HFFc6 (cell line): ENCODE measurements at regions not wholly inside any gene's neighbourhood (a gene's known extent, or its start where the extent isn't known, plus 50 kb on each side); places are given as distances from the start of the nearest gene placed in this dataset.

Experiments
- DNase-seq: peaks from one replicate; pipeline ENCODE4 v3.0.0-alpha.2; 2018
- H3K27ac Mint-ChIP-seq: 2 replicates; pipeline ENCODE4 v1.8.0; 2020; ENCODE audit warnings: mild to moderate bottlenecking, mixed read lengths
- H3K27me3 Mint-ChIP-seq: 2 replicates; pipeline ENCODE4 v1.8.0; 2021; ENCODE audit warnings: mild to moderate bottlenecking, moderate library complexity, mixed read lengths; ENCODE audit not compliant: insufficient read depth
- H3K36me3 Mint-ChIP-seq: 2 replicates; pipeline ENCODE4 v1.8.0; 2021; ENCODE audit warnings: low read depth, mixed read lengths
- H3K4me1 Mint-ChIP-seq: 2 replicates; pipeline ENCODE4 v1.8.0; 2020; ENCODE audit warnings: low read depth, mixed read lengths
- H3K4me3 Mint-ChIP-seq: 2 replicates; pipeline ENCODE4 v1.8.0; 2020; ENCODE audit warnings: mild to moderate bottlenecking, moderate library complexity, mixed read lengths
- H3K9me3 Mint-ChIP-seq: 2 replicates; pipeline ENCODE4 v1.8.0; 2020; ENCODE audit warnings: mild to moderate bottlenecking, mixed read lengths
- CTCF ChIP-seq: fragments of 200-600 bp; sonication (generic); IDR thresholded peaks from 2 replicates; pipeline ENCODE4 v1.5.0; 2021; ENCODE audit warnings: antibody characterized with exemption, mild to moderate bottlenecking

DNA sequence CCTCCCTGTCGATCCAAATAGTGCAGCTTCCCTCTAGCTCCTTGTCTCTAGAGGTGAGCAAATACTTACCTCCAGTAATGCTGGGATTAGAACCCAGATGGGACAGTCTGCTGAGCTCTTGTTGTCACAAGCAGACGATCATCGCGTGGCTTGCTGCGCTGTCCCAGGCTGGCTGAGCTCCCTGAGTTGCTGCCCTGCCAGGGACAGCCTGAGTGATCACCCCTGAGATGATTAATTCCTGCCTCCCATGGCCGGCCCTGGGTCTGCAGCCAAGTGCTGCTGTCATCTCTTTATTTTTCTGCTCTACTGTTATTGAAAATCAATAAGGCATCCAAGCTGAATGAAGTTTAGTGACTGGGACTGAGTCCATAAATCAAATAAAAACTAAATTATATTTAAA, 94.0 kb upstream of the ALDH1B1 start:
- no peak for DNase-seq
- Mint-ChIP-seq H3K27me3 (peaks cover 39% of the 10 kb centered on the region), H3K9me3 (no peaks in the 10 kb centered on the region), H3K4me3 (no peak overlapping the region), H3K36me3 (no peaks in the 10 kb centered on the region), H3K27ac (no peak overlapping the region), H3K4me1 (no peaks in the 10 kb centered on the region)
- no peak for TF ChIP-seq CTCF

DNA sequence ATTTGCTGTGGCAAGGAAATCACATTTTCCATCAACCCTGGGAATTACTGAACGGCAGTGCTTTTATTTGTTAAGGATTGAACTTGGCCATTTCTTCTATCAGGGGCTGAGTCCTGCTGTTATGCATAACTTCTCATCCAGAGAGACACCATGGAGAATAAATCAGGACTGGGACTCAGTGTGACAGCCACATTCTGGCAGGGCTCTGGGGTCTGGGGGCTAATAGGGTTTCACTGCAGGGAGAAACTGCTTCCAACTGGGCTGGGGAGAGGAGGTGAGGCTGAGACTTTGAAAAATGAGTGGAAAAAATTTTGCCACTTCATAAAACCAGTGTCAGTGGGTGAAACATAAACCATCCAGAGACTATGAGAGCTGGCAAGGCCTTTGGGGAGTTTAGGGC, 95.7 kb upstream of the ALDH1B1 start:
- Mint-ChIP-seq H3K27ac (no peak overlapping the region), H3K4me1 (no peaks in the 10 kb centered on the region), H3K4me3 (no peak overlapping the region), H3K36me3 (no peaks in the 10 kb centered on the region), H3K27me3 (peaks cover 40% of the 10 kb centered on the region), H3K9me3 (no peaks in the 10 kb centered on the region)
- no peak for DNase-seq
- no peak for TF ChIP-seq CTCF

- H3K27ac Mint-ChIP-seq, result no peak overlapping the region
- H3K4me3 Mint-ChIP-seq, result no peak overlapping the region
- TF ChIP-seq CTCF, result no peak
These were observed 96.7 kb upstream of the ALDH1B1 start for GRCh38 chr9:38295764-38296163.

DNA sequence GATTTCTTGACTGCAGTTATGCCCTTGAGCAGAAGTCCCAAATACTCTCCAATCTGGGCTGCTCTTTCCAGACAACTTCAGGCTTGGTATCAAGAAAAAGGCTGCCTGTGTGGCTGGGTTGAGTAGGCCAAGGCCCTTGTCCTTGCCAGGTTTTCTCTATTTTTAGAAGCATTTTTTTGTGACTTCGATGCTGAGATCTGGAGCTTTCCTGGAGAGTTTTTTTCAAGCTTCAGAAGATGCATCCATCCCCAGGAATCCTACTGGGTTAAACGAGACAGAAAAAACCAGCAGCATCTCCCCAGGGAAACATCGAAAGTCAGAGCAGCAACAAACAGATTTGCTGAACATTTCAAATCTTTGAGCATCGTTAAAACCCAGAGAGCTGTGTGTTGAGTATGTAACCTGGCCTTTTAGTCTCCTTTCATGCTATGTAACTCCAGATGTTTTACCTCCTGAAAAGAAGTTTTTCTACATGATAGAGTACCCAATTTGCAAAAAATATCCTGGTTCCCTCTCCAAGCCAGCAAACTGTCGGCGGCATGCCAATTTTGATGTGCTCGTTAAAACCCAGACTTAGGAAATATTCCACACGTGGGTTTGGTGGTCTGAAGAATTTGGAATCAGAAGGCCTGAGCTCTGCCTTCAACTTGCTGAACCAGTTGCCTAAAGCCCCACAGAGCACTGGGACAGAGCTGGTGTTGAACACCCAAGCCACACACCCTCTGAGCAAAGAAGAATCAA, 98.1 kb upstream of the ALDH1B1 start:
- DNase-seq, result no peak

More at GRCh38 chr9:38295764-38296163, 96.7 kb upstream of the ALDH1B1 start:
- peaks cover 38% of the 10 kb centered on the region for H3K27me3 Mint-ChIP-seq
- no peaks in the 10 kb centered on the region for H3K36me3 Mint-ChIP-seq
- H3K4me1 Mint-ChIP-seq, result no peaks in the 10 kb centered on the region
- no peak for DNase-seq
- no peaks in the 10 kb centered on the region for H3K9me3 Mint-ChIP-seq

DNA sequence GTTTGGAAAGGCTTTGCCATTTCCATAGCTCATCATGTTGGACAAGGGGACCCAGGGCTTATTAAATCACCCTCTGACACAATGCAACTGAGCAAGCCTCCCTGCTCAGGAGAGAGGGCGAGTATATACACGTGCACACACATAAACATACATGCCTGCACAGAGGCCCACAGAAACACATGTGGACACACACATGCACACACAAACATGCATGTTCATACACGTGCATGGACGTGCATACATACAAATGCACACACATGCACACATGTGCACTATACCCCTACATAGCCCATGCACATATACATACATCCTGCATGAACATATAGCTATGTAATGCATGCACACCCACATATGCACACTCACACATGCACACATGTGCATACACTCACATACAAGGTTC, 99.5 kb upstream of the ALDH1B1 start:
- no peaks in the 10 kb centered on the region for H3K4me1 Mint-ChIP-seq
- TF ChIP-seq CTCF, result no peak
- H3K27ac Mint-ChIP-seq, result no peak overlapping the region
- peaks cover 42% of the 10 kb centered on the region for H3K27me3 Mint-ChIP-seq
- H3K4me3 Mint-ChIP-seq, result no peak overlapping the region
- no peaks in the 10 kb centered on the region for H3K9me3 Mint-ChIP-seq
- no peaks in the 10 kb centered on the region for H3K36me3 Mint-ChIP-seq
- DNase-seq, result no peak

More for the DNA sequence above, 98.1 kb upstream of the ALDH1B1 start:
- no peak overlapping the region for H3K27ac Mint-ChIP-seq
- no peaks in the 10 kb centered on the region for H3K4me1 Mint-ChIP-seq
- H3K36me3 Mint-ChIP-seq, result no peaks in the 10 kb centered on the region
- H3K4me3 Mint-ChIP-seq, result no peak overlapping the region
- no peaks in the 10 kb centered on the region for H3K9me3 Mint-ChIP-seq
- no peak for TF ChIP-seq CTCF
- peaks cover 47% of the 10 kb centered on the region for H3K27me3 Mint-ChIP-seq
